SU-DHL-6 (cell line): ENCODE measurements at regions not wholly inside any gene's neighbourhood (a gene's known extent, or its start where the extent isn't known, plus 50 kb on each side); places are given as distances from the start of the nearest gene placed in this dataset.

Experiments used
- H2AFZ ChIP-seq: fragments of 200-600 bp; sonication (generic); 2 replicates; pipeline ENCODE4 v1.6.1; 2014; ENCODE audit warnings: low read depth, mild to moderate bottlenecking, moderate library complexity, mixed read lengths, antibody characterized with exemption, low read length; ENCODE audit not compliant: severe bottlenecking
- H3F3A ChIP-seq: fragments of 200-600 bp; shearing (Covaris generic); 2 replicates; pipeline ENCODE4 v1.6.0; 2016; ENCODE audit warnings: antibody characterized with exemption, mild to moderate bottlenecking; ENCODE audit not compliant: insufficient read depth
- H3K27ac ChIP-seq: fragments of 200-600 bp; sonication (generic); 2 replicates; pipeline ENCODE4 v1.5.1; 2016; ENCODE audit warnings: low read depth, mild to moderate bottlenecking, low read length, moderate library complexity, mixed read lengths
- H3K27me3 ChIP-seq: fragments of 200-600 bp; sonication (generic), shearing (Covaris generic); 2 replicates; pipeline ENCODE4 v1.6.0; 2014; ENCODE audit warnings: mild to moderate bottlenecking, low read length
- H3K36me3 ChIP-seq: fragments of 200-600 bp; sonication (generic); 2 replicates; pipeline ENCODE4 v1.6.1; 2014; ENCODE audit warnings: mild to moderate bottlenecking, low read length, mixed read lengths
- H3K4me2 ChIP-seq: fragments of 300-600, 200-600 bp; shearing (Covaris generic), sonication (generic); 2 replicates; pipeline ENCODE4 v1.6.0; 2014; ENCODE audit warnings: low read length, low read depth, mild to moderate bottlenecking; ENCODE audit not compliant: poor library complexity, severe bottlenecking
- H3K4me3 ChIP-seq: fragments of 200-600 bp; sonication (generic); 2 replicates; pipeline ENCODE4 v1.5.1; 2014; ENCODE audit warnings: antibody characterized with exemption, low read length, mild to moderate bottlenecking, mixed read lengths; ENCODE audit not compliant: insufficient read depth, poor library complexity, severe bottlenecking
- H3K79me2 ChIP-seq: fragments of 200-600 bp; sonication (generic); 2 replicates; pipeline ENCODE4 v1.6.1; 2014; ENCODE audit warnings: mild to moderate bottlenecking, low read length, moderate library complexity; ENCODE audit not compliant: insufficient read depth
- H3K9ac ChIP-seq: fragments of 200-600 bp; sonication (generic); 2 replicates; pipeline ENCODE4 v1.7.0; 2014; ENCODE audit warnings: mild to moderate bottlenecking, low read length
- H3K9me2 ChIP-seq: fragments of 200-600 bp; sonication (generic); replicated peaks from 2 replicates; pipeline ENCODE4 v1.6.1; 2014; ENCODE audit warnings: low read length; ENCODE audit not compliant: insufficient read depth
- H3K9me3 ChIP-seq: fragments of 200-600 bp; sonication (generic); 2 replicates; pipeline ENCODE4 v1.6.1; 2014; ENCODE audit warnings: low read length, mixed read lengths; ENCODE audit not compliant: insufficient read depth
- H4K20me1 ChIP-seq: fragments of 200-600 bp; sonication (generic); 2 replicates; pipeline ENCODE4 v1.6.1; 2014; ENCODE audit warnings: low read depth, mild to moderate bottlenecking, antibody characterized with exemption, low read length, moderate library complexity, mixed read lengths
- CTCF ChIP-seq: fragments of 200-600 bp; sonication (generic); IDR thresholded peaks from one replicate; pipeline ENCODE4 v1.5.1; 2017; ENCODE audit warnings: antibody characterized with exemption, mild to moderate bottlenecking, low read length, moderate library complexity; ENCODE audit not compliant: insufficient read depth, poor library complexity, severe bottlenecking
- EZH2phosphoT487 ChIP-seq: fragments of 200-600 bp; sonication (generic), shearing (Covaris generic); conservative IDR thresholded peaks from 2 replicates; pipeline ENCODE4 v1.6.1; 2018; ENCODE audit warnings: mild to moderate bottlenecking, antibody characterized with exemption, low read length, moderate library complexity, mixed read lengths

- no peak for TF ChIP-seq EZH2phosphoT487
- no peak for TF ChIP-seq CTCF
These were observed 348.3 kb downstream of the PCDH7 start for GRCh38 chr4:31068257-31069075.

GRCh38 chr4:31069151-31069550, 349.0 kb downstream of the PCDH7 start:
- Histone ChIP-seq H3K4me2 (no peak overlapping the region), H3F3A (no peaks in the 10 kb centered on the region), H3K9me3 (no peaks in the 10 kb centered on the region), H3K9ac (no peak overlapping the region), H3K27me3 (no peaks in the 10 kb centered on the region), H4K20me1 (no peaks in the 10 kb centered on the region), H3K36me3 (no peaks in the 10 kb centered on the region), H3K9me2 (no peaks in the 10 kb centered on the region), H2AFZ (no peak overlapping the region), H3K4me3 (no peak overlapping the region), H3K79me2 (no peaks in the 10 kb centered on the region), H3K27ac (no peak overlapping the region)
- TF ChIP-seq EZH2phosphoT487 = no peak
- no peak for TF ChIP-seq CTCF

More at GRCh38 chr4:31068257-31069075, 348.3 kb downstream of the PCDH7 start:
- Histone ChIP-seq H2AFZ (no peak overlapping the region), H3K27me3 (no peaks in the 10 kb centered on the region), H3K36me3 (no peaks in the 10 kb centered on the region), H3K27ac (no peak overlapping the region), H3K9me3 (no peaks in the 10 kb centered on the region), H4K20me1 (no peaks in the 10 kb centered on the region), H3F3A (no peaks in the 10 kb centered on the region), H3K79me2 (no peaks in the 10 kb centered on the region), H3K4me3 (no peak overlapping the region), H3K9ac (no peak overlapping the region), H3K4me2 (no peak overlapping the region), H3K9me2 (no peaks in the 10 kb centered on the region)

GRCh38 chr4:31071508-31072486, 351.6 kb downstream of the PCDH7 start:
- Histone ChIP-seq H2AFZ (peak overlapping the region; percentile 5), H3K79me2 (no peaks in the 10 kb centered on the region), H3K9me3 (no peaks in the 10 kb centered on the region), H3K36me3 (no peaks in the 10 kb centered on the region), H3K4me2 (no peak overlapping the region), H3K9ac (no peak overlapping the region), H3K27ac (no peak overlapping the region), H3F3A (no peaks in the 10 kb centered on the region), H4K20me1 (no peaks in the 10 kb centered on the region), H3K27me3 (no peaks in the 10 kb centered on the region), H3K9me2 (no peaks in the 10 kb centered on the region), H3K4me3 (no peak overlapping the region)
- TF ChIP-seq CTCF (no peak), EZH2phosphoT487 (no peak)
